ENCODE measurements at regions not wholly inside any gene's neighbourhood (a gene's known extent, or its start where the extent isn't known, plus 50 kb on each side); places are given as distances from the start of the nearest gene placed in this dataset.

DNA sequence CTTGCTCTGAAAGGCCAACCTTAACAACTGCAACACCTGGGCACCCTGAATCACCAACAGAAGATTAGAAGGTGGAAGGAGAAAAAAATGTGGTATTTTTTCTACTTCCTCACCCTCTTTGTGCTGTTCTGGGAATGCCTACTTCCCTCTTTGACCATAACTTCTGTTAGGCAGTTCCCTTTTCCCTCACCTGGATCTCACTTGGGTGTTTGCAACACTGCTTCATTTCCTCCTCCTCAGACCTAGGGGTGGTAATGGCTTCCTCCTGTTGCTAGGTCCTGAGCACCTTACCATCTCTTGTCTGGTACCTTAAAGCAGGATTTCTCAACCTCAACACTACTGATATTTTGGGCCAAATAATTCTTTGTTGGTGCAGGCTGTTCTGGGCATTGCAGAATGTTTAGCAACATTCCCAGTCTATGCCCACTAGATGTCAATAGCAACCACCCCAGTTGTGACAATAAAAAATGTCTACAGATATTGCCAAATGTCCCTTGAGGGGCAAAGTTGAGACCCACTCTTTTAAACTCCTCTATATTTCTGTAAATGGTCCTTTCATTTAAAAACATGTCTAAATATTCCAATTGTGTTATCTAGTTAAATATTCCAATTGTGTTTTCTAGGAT is 300.0 kb upstream of the VLDLR start:
- TF ChIP-seq POLR2AphosphoS5 (IDR thresholded peaks at IDR 0.05) = no peak
- no peak for TF ChIP-seq EP300 (IDR thresholded peaks at IDR 0.05)
- TF ChIP-seq CTCF (IDR thresholded peaks at IDR 0.05) = peak in 1 of 6 experiments; percentile 6

All from upper lobe of left lung (tissue), 4 donors.